ENCODE measurements at regions not wholly inside any gene's neighbourhood (a gene's known extent, or its start where the extent isn't known, plus 50 kb on each side); places are given as distances from the start of the nearest gene placed in this dataset.

- TF ChIP-seq POLR2A (IDR thresholded peaks at IDR 0.05): no peak
- TF ChIP-seq CTCF (IDR thresholded peaks at IDR 0.05): no peak
Observed at GRCh38 chr15:53829923-53830459, 70.5 kb upstream of the WDR72 start.
